GM21367 (cell line): ENCODE measurements at regions not wholly inside any gene's neighbourhood (a gene's known extent, or its start where the extent isn't known, plus 50 kb on each side); places are given as distances from the start of the nearest gene placed in this dataset.
"Not testable (repeated sequence)": the region's sequence is repeated elsewhere in the genome, so short reads cannot be mapped to it uniquely, and the experiment has no call there.

ENCODE experiments used
- ATAC-seq: cut with Tn5 transposase; IDR thresholded peaks from one replicate; pipeline ENCODE4 v1.9.1; 2021; ENCODE audit not compliant: unreplicated experiment

- ATAC-seq, result no peak
Measured at GRCh38 chr2:54040250-54040649, 69.5 kb upstream of the PSME4 start.

- ATAC-seq, result no peak
Measured at GRCh38 chr2:54038835-54039234, 68.0 kb upstream of the PSME4 start.

GRCh38 chr2:54031288-54031687, 60.5 kb upstream of the PSME4 start:
- not testable (repeated sequence) for ATAC-seq

GRCh38 chr2:54030806-54031205, 60.0 kb upstream of the PSME4 start:
- no peak for ATAC-seq

- ATAC-seq, result no peak
Measured at GRCh38 chr2:54030396-54030741, 59.6 kb upstream of the PSME4 start.

GRCh38 chr2:54029721-54030395, 59.1 kb upstream of the PSME4 start:
- ATAC-seq, result no peak

- ATAC-seq, result not testable (repeated sequence)
Measured at GRCh38 chr2:54025463-54026075, 54.8 kb upstream of the PSME4 start.

GRCh38 chr2:54024576-54024975, 53.8 kb upstream of the PSME4 start:
- no peak for ATAC-seq

- ATAC-seq, result no peak
Measured at GRCh38 chr2:54021702-54022101, 50.9 kb upstream of the PSME4 start.

- no peak for ATAC-seq
Measured at GRCh38 chr2:54020793-54021414, 50.1 kb upstream of the PSME4 start.
